ENCODE measurements at regions not wholly inside any gene's neighbourhood (a gene's known extent, or its start where the extent isn't known, plus 50 kb on each side); places are given as distances from the start of the nearest gene placed in this dataset.
"Not testable (repeated sequence)": the region's sequence is repeated elsewhere in the genome, so short reads cannot be mapped to it uniquely, and the experiment has no call there.

- DNase-seq (ENCODE audit: low spot score) = not testable (repeated sequence)
These were observed 197.1 kb upstream of the TBL1XR1 start for GRCh38 chr3:177394231-177395024.

GRCh38 chr3:177396733-177397132, 199.5 kb upstream of the TBL1XR1 start:
- DNase-seq (ENCODE audit: low spot score) = no peak

GRCh38 chr3:177401375-177401774, 204.1 kb upstream of the TBL1XR1 start:
- DNase-seq (ENCODE audit: low spot score) = no peak

GRCh38 chr3:177402533-177402932, 205.3 kb upstream of the TBL1XR1 start:
- DNase-seq (ENCODE audit: low spot score) = no peak

- DNase-seq (ENCODE audit: low spot score) = no peak
These were observed 207.9 kb upstream of the TBL1XR1 start for GRCh38 chr3:177405191-177405672.

- DNase-seq (ENCODE audit: low spot score) = peak; percentile 94
These were observed 213.4 kb upstream of the TBL1XR1 start for GRCh38 chr3:177410730-177411129.

GRCh38 chr3:177411201-177411600, 213.9 kb upstream of the TBL1XR1 start:
- DNase-seq (ENCODE audit: low spot score) = no peak

GRCh38 chr3:177412677-177413170, 215.4 kb upstream of the TBL1XR1 start:
- DNase-seq (ENCODE audit: low spot score) = not testable (repeated sequence)

GRCh38 chr3:177414093-177414492, 216.8 kb upstream of the TBL1XR1 start:
- DNase-seq (ENCODE audit: low spot score) = no peak

GRCh38 chr3:177418787-177419186, 221.5 kb upstream of the TBL1XR1 start:
- no peak for DNase-seq (ENCODE audit: low spot score)

GRCh38 chr3:177419904-177420601, 222.8 kb upstream of the TBL1XR1 start:
- DNase-seq (ENCODE audit: low spot score) = no peak

- no peak for DNase-seq (ENCODE audit: low spot score)
These were observed 223.6 kb upstream of the TBL1XR1 start for GRCh38 chr3:177420651-177421480.

- no peak for DNase-seq (ENCODE audit: low spot score)
These were observed 224.2 kb upstream of the TBL1XR1 start for GRCh38 chr3:177421481-177421785.

GRCh38 chr3:177424521-177424920, 227.2 kb upstream of the TBL1XR1 start:
- DNase-seq (ENCODE audit: low spot score) = no peak

- DNase-seq (ENCODE audit: low spot score) = no peak
These were observed 227.8 kb upstream of the TBL1XR1 start for GRCh38 chr3:177425042-177425441.

GRCh38 chr3:177426106-177426877, 229.0 kb upstream of the TBL1XR1 start:
- DNase-seq (ENCODE audit: low spot score) = no peak

GRCh38 chr3:177426878-177427495, 229.7 kb upstream of the TBL1XR1 start:
- DNase-seq (ENCODE audit: low spot score) = no peak

GRCh38 chr3:177427540-177427939, 230.3 kb upstream of the TBL1XR1 start:
- DNase-seq (ENCODE audit: low spot score) = no peak

GRCh38 chr3:177429079-177429478, 231.8 kb upstream of the TBL1XR1 start:
- DNase-seq (ENCODE audit: low spot score) = no peak

- no peak for DNase-seq (ENCODE audit: low spot score)
These were observed 232.5 kb upstream of the TBL1XR1 start for GRCh38 chr3:177429771-177430170.

- no peak for DNase-seq (ENCODE audit: low spot score)
These were observed 233.4 kb upstream of the TBL1XR1 start for GRCh38 chr3:177430653-177431052.

Measured in cerebellar cortex (tissue), 1 donor.